Activated CD8-positive, alpha-beta T cell treated with anti-CD3 and anti-CD28 coated beads for 36 hours (primary cell): ENCODE measurements at regions not wholly inside any gene's neighbourhood (a gene's known extent, or its start where the extent isn't known, plus 50 kb on each side); places are given as distances from the start of the nearest gene placed in this dataset.
"Not testable (repeated sequence)": the region's sequence is repeated elsewhere in the genome, so short reads cannot be mapped to it uniquely, and the experiment has no call there.

Experiments used
- ATAC-seq: fragments of 200-7000 bp; cut with Tn5 transposase; one replicate; pipeline ENCODE4 v1.10.0; 2021; ENCODE audit warnings: mild to moderate bottlenecking, moderate library complexity
- CTCF ChIA-PET: fragments of 350-600 bp; sonication (Branson Sonifier 250); formaldehyde crosslinking; loops from one replicate; lab custom pipeline; 2021; ENCODE audit warnings: antibody characterized with exemption; lab: Charles Lee
- POLR2A ChIA-PET: fragments of 350-600 bp; sonication (Branson Sonifier 250); formaldehyde crosslinking; loops from one replicate; lab custom pipeline; 2021; ENCODE audit warnings: antibody characterized with exemption; lab: Charles Lee
- DNase-seq: peaks from one replicate; pipeline ENCODE4 v3.0.0-alpha.2; 2020
- H3K27ac Mint-ChIP-seq: one replicate; pipeline ENCODE4 v1.8.0; 2021; ENCODE audit warnings: mild to moderate bottlenecking, mixed read lengths
- H3K27me3 Mint-ChIP-seq: one replicate; pipeline ENCODE4 v1.8.0; 2021; ENCODE audit warnings: mixed read lengths
- H3K36me3 Mint-ChIP-seq: one replicate; pipeline ENCODE4 v1.8.0; 2021; ENCODE audit warnings: low read depth, mixed read lengths
- H3K4me1 Mint-ChIP-seq: one replicate; pipeline ENCODE4 v1.8.0; 2021; ENCODE audit warnings: low read depth, mixed read lengths
- H3K4me3 Mint-ChIP-seq: one replicate; pipeline ENCODE4 v1.8.0; 2021; ENCODE audit warnings: mild to moderate bottlenecking, moderate library complexity, mixed read lengths
- H3K9me3 Mint-ChIP-seq: one replicate; pipeline ENCODE4 v1.8.0; 2021; ENCODE audit warnings: mixed read lengths
- intact Hi-C: fragments of 100-400 bp; cut with micrococcal nuclease; formaldehyde crosslinking; loops from one replicate; pipeline ENCODE4 v1.10.0; 2022
- TF ChIP-seq, protein P1 (sequence below): fragments of 200-600 bp; IDR thresholded peaks from one replicate; pipeline ENCODE4 v1.8.0; 2022; ENCODE audit warnings: antibody characterized with exemption, mild to moderate bottlenecking

DNA sequence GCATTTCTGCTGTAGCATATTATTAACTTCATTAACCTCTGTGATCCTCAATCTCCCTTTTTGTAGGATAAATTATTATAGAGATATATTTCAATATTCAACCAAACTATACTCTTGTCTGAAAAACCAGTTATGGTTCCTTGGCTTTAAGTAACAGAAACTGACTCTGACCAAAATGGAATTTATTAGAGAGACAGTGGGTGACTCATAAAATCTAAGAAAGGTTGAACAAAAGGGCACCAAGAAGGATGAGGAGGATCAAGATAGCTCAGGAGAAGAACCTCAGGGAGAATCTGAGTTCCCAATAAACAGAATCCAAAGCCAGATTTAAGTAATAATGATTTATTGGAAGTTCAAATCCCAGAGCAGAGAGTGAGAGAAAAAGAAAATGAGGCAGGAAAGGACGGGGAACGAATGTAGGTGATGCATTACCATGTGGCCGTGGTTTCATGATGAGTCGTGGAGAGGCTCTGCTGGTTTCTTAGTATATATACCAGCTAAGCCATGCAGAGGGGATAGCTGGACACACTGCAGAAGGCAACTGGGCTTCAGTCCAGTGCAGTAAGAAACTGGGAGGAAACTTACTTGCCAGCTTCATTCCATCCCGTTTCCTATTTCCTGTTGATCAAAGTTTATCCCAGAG is 151.5 kb upstream of the GOT2 start:
- Mint-ChIP-seq H3K27me3 (peaks cover 8% of the 10 kb centered on the region), H3K4me1 (no peaks in the 10 kb centered on the region), H3K36me3 (no peaks in the 10 kb centered on the region), H3K4me3 (no peak overlapping the region), H3K27ac (no peak overlapping the region), H3K9me3 (no peaks in the 10 kb centered on the region)
- ATAC-seq (no peak), DNase-seq (peak; percentile 4)
- ChIA-PET CTCF (no interaction called here), POLR2A (no interaction called here)
- TF ChIP-seq, protein P1, sequence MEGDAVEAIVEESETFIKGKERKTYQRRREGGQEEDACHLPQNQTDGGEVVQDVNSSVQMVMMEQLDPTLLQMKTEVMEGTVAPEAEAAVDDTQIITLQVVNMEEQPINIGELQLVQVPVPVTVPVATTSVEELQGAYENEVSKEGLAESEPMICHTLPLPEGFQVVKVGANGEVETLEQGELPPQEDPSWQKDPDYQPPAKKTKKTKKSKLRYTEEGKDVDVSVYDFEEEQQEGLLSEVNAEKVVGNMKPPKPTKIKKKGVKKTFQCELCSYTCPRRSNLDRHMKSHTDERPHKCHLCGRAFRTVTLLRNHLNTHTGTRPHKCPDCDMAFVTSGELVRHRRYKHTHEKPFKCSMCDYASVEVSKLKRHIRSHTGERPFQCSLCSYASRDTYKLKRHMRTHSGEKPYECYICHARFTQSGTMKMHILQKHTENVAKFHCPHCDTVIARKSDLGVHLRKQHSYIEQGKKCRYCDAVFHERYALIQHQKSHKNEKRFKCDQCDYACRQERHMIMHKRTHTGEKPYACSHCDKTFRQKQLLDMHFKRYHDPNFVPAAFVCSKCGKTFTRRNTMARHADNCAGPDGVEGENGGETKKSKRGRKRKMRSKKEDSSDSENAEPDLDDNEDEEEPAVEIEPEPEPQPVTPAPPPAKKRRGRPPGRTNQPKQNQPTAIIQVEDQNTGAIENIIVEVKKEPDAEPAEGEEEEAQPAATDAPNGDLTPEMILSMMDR, result no peak
- intact Hi-C loops, result no loop called here

DNA sequence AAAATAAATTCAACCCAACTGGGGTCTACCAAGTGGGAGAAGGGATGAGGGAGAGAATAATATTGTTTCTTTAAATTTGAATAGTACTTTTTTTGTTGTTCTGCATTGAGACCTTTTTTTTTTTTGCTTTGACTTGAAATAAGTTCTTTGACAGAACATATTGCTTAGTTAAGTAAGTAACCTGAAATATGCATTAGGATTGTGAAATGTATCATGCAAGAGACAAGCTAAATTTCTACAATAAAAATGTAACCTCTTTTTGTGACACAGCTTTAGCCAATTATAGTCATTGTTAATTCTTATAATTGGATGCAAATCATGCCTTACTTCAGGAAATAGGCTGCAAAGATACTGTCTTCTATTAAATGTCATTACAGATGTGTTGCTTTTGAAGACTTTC is 150.0 kb upstream of the GOT2 start:
- Mint-ChIP-seq H3K27ac (no peak overlapping the region), H3K4me1 (no peaks in the 10 kb centered on the region), H3K9me3 (no peaks in the 10 kb centered on the region), H3K4me3 (no peak overlapping the region), H3K36me3 (no peaks in the 10 kb centered on the region), H3K27me3 (peaks cover 9% of the 10 kb centered on the region)
- CTCF ChIA-PET, result no interaction called here
- DNase-seq (no peak), ATAC-seq (no peak)
- intact Hi-C loops, result no loop called here
- POLR2A ChIA-PET, result no interaction called here
- TF ChIP-seq, protein P1, result no peak

DNA sequence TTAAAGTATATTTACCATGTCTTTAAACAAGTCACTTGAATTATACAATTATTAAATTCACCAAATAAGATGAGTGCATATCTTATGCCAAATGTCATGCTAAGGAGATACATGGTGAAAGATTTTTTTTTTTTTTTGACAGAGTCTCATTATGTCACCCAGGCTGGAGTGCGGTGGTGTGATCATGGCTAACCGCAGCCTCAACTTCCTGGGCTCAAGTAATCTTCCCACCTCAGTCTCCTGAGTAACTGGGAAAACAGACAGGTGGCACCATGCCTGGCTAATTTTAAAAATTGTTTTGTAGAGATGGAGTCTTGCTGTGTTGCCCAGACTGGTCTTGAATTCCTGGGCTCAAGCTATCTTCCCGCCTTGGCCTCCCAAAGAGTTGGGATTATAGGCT is 149.0 kb upstream of the GOT2 start:
- no peak overlapping the region for H3K4me3 Mint-ChIP-seq
- no peaks in the 10 kb centered on the region for H3K9me3 Mint-ChIP-seq
- ATAC-seq (no peak), DNase-seq (no peak)
- TF ChIP-seq, protein P1, result no peak
- H3K4me1 Mint-ChIP-seq, result no peaks in the 10 kb centered on the region
- H3K36me3 Mint-ChIP-seq, result no peaks in the 10 kb centered on the region
- ChIA-PET POLR2A (no interaction called here), CTCF (no interaction called here)
- H3K27me3 Mint-ChIP-seq, result peaks cover 9% of the 10 kb centered on the region
- H3K27ac Mint-ChIP-seq, result no peak overlapping the region
- intact Hi-C loops, result no loop called here

DNA sequence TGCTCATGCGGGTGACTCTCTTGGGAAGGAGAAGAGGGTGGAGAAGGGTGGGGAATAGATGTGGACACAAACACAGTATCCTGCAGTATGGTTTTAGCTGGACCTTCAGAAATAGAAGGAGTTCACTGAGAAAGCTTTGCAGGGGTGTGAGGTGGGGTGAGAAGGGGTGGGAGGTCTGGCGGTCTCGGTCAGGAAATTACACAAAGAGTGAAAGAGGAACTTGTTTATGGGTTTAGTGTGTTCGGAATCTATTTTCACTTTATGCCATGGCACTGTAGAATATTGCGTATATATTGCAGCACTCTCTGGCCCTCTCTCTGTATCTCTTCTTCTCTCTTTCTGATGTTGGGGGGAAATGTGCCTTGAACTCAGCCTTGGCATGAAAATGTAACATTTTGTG is 148.2 kb upstream of the GOT2 start:
- Mint-ChIP-seq H3K27ac (no peak overlapping the region), H3K4me1 (no peaks in the 10 kb centered on the region), H3K27me3 (peaks cover 9% of the 10 kb centered on the region), H3K9me3 (no peaks in the 10 kb centered on the region), H3K4me3 (no peak overlapping the region), H3K36me3 (no peaks in the 10 kb centered on the region)
- TF ChIP-seq, protein P1, result no peak
- CTCF ChIA-PET, result no interaction called here
- POLR2A ChIA-PET, result no interaction called here
- DNase-seq (no peak), ATAC-seq (no peak)
- intact Hi-C loops, result no loop called here

DNA sequence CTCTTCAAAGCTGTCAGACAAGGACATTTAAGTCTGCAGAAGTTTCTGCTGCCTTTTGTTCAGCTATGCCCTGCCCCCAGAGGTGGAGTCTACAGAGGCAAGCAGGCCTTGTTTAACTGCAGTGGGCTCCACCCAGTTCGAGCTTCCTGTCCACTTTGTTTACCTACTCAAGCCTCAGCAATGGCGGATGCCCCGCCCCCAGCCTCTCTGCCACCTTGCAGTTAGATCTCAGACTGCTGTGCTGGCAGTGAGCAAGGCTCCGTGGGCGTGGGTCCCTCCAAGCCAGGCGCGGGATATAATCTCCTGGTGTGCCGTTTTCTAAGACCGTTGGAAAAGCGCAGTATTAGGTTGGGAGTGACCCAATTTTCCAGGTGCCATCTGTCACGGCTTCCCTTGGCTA is 144.5 kb upstream of the GOT2 start:
- H3K4me3 Mint-ChIP-seq, H3K36me3 Mint-ChIP-seq, intact Hi-C loops, H3K27me3 Mint-ChIP-seq, CTCF ChIA-PET, DNase-seq, H3K27ac Mint-ChIP-seq, ATAC-seq, H3K4me1 Mint-ChIP-seq, H3K9me3 Mint-ChIP-seq, POLR2A ChIA-PET: not testable (repeated sequence)
